ENCODE measurements at regions not wholly inside any gene's neighbourhood (a gene's known extent, or its start where the extent isn't known, plus 50 kb on each side); places are given as distances from the start of the nearest gene placed in this dataset.

GRCh38 chr2:48235076-48235475, 79.4 kb upstream of the FOXN2 start:
- no peak overlapping the region for H3K4me3 ChIP-seq (ENCODE audit: low read depth, low read length)
- TF ChIP-seq CTCF (IDR thresholded peaks at IDR 0.05; ENCODE audit: borderline replicate concordance, insufficient read depth, low read depth, low read length), result no peak

- no peak for TF ChIP-seq CTCF (IDR thresholded peaks at IDR 0.05; ENCODE audit: borderline replicate concordance, insufficient read depth, low read depth, low read length)
- no peak overlapping the region for H3K4me3 ChIP-seq (ENCODE audit: low read depth, low read length)
These were observed 76.1 kb upstream of the FOXN2 start for GRCh38 chr2:48238381-48238780.

- no peak for TF ChIP-seq CTCF (IDR thresholded peaks at IDR 0.05; ENCODE audit: borderline replicate concordance, insufficient read depth, low read depth, low read length)
- no peak overlapping the region for H3K4me3 ChIP-seq (ENCODE audit: low read depth, low read length)
These were observed 73.6 kb upstream of the FOXN2 start for GRCh38 chr2:48240912-48241311.

GRCh38 chr2:48247206-48247605, 67.3 kb upstream of the FOXN2 start:
- TF ChIP-seq CTCF (IDR thresholded peaks at IDR 0.05; ENCODE audit: borderline replicate concordance, insufficient read depth, low read depth, low read length), result no peak
- H3K4me3 ChIP-seq (ENCODE audit: low read depth, low read length), result no peak overlapping the region

GRCh38 chr2:48248251-48248933, 66.1 kb upstream of the FOXN2 start:
- no peak overlapping the region for H3K4me3 ChIP-seq (ENCODE audit: low read depth, low read length)

GRCh38 chr2:48249025-48249424, 65.5 kb upstream of the FOXN2 start:
- TF ChIP-seq CTCF (IDR thresholded peaks at IDR 0.05; ENCODE audit: borderline replicate concordance, insufficient read depth, low read depth, low read length), result no peak
- no peak overlapping the region for H3K4me3 ChIP-seq (ENCODE audit: low read depth, low read length)

More at GRCh38 chr2:48248251-48248933, 66.1 kb upstream of the FOXN2 start:
- TF ChIP-seq CTCF (IDR thresholded peaks at IDR 0.05; ENCODE audit: borderline replicate concordance, insufficient read depth, low read depth, low read length), result no peak
